Esophagus squamous epithelium (tissue), 5 donors: ENCODE measurements at regions not wholly inside any gene's neighbourhood (a gene's known extent, or its start where the extent isn't known, plus 50 kb on each side); places are given as distances from the start of the nearest gene placed in this dataset.
A peak's percentile ranks its signal among the peaks of the same experiment; 100 is the strongest.
"Not testable (repeated sequence)": the region's sequence is repeated elsewhere in the genome, so short reads cannot be mapped to it uniquely, and the experiment has no call there.

Experiments used
- DNase-seq: peaks from one replicate; lab custom pipeline; 2025; lab: John Stamatoyannopoulos, UW
- H3K27ac ChIP-seq, 4 donors: fragments of 200-600 bp; sonication (generic); one replicate each; pipeline ENCODE4 v1.5.1; 2016 to 2019; ENCODE audit warnings: mild to moderate bottlenecking in 1 of 4
- H3K27me3 ChIP-seq, 4 donors: fragments of 200-600 bp; sonication (generic); 1 replicate in 3 of 4; 2 replicates in 1 of 4; pipeline versions ENCODE4 v1.5.1 to v1.6.0; 2017 to 2021; ENCODE audit warnings: antibody characterized with exemption in 1 of 4
- H3K36me3 ChIP-seq, 3 donors: fragments of 200-600 bp; sonication (generic); one replicate each; pipeline ENCODE4 v1.5.1; 2016 to 2019
- H3K4me1 ChIP-seq, 3 donors: fragments of 200-600 bp; sonication (generic); one replicate each; pipeline ENCODE4 v1.5.1; 2017 to 2019
- H3K4me3 ChIP-seq, 4 donors: fragments of 200-600 bp; sonication (generic); 1 replicate in 3 of 4; 2 replicates in 1 of 4; pipeline ENCODE4 v1.5.1; 2016 to 2019; ENCODE audit warnings: mild to moderate bottlenecking in 2 of 4, moderate library complexity in 1 of 4
- H3K9me3 ChIP-seq, 3 donors: fragments of 200-600 bp; sonication (generic); one replicate each; pipeline ENCODE4 v1.5.1; 2016 to 2019
- CTCF ChIP-seq, 6 experiments: fragments of 450-650 bp in 4 of 6; fragments of 200-600 bp in 2 of 6; sonication (generic) in 2 of 6; IDR thresholded peaks; one replicate each; pipeline ENCODE4 v1.5.1; 2016 to 2019; ENCODE audit warnings: antibody characterized with exemption in 6 of 6, mild to moderate bottlenecking in 4 of 6, moderate library complexity in 4 of 6
- POLR2A ChIP-seq, 4 donors: fragments of 450-650 bp; IDR thresholded peaks; one replicate each; pipeline ENCODE4 v1.6.1; 2017; ENCODE audit warnings: antibody characterized with exemption in 4 of 4, mild to moderate bottlenecking in 4 of 4, moderate library complexity in 3 of 4
- WGBS, 2 donors: methylation state at CpG; one replicate each; pipeline ENCODE4 v1.1.5; 2018; 5-methylcytosine and 5-hydroxymethylcytosine counted together
- intact Hi-C: fragments of 100-400 bp; cut with DNase I; formaldehyde crosslinking; loops from one replicate; pipeline ENCODE4 v1.15.0; 2022
- donor health status: DM: yes; HTN: yes; CAD: no.

GRCh38 chr4:23967281-23967680, 77.4 kb upstream of the PPARGC1A start:
- no peaks in the 10 kb centered on the region for H3K36me3 ChIP-seq

DNA sequence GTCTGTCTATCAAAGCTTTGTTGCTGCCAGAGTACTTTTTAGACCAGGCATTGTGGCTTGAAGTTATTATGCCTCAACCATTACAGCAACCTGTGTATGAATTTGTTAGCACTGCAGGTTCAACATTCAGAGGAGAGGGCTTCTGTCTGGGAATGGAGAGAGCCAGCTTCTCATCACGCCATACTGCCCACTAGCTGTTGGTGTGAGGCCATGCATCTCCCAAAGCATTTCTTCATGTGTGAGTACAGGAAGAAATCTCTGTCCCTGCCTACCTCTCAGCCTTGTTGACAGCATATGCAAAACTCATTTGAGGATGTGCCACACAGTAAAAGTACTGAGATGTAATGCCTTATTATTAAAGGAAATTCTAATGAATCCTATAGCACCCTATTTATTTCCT, 76.9 kb upstream of the PPARGC1A start:
- TF ChIP-seq POLR2A (IDR thresholded peaks at IDR 0.05) (no peak), CTCF (IDR thresholded peaks at IDR 0.05) (peak in 2 of 6 experiments; percentile 15 to 36)
- peaks cover 0 to 3% (median 0%) of the 10 kb centered on the region in 3 donors for H3K4me1 ChIP-seq
- no peaks in the 10 kb centered on the region for H3K9me3 ChIP-seq
- H3K27ac ChIP-seq = no peak overlapping the region
- no peak overlapping the region for H3K4me3 ChIP-seq
- intact Hi-C loops = no loop called here
- WGBS, 2 donors = 67% methylated on average over 1 of the region's 1 CpG; no CpG with 5 or more reads in 1 of the 2 donors
- no peaks in the 10 kb centered on the region for H3K27me3 ChIP-seq
- no peak for DNase-seq
- H3K36me3 ChIP-seq = no peaks in the 10 kb centered on the region

More at GRCh38 chr4:23967281-23967680, 77.4 kb upstream of the PPARGC1A start:
- DNase-seq = no peak
- H3K4me1 ChIP-seq = peaks cover 0 to 3% (median 0%) of the 10 kb centered on the region in 3 donors
- H3K9me3 ChIP-seq = no peaks in the 10 kb centered on the region
- H3K27me3 ChIP-seq = no peaks in the 10 kb centered on the region
- WGBS, 2 donors = 86 to 89% methylated on average over 10 of the region's 10 CpGs
- TF ChIP-seq POLR2A (IDR thresholded peaks at IDR 0.05) = no peak
- no peak overlapping the region for H3K4me3 ChIP-seq
- no peak overlapping the region for H3K27ac ChIP-seq
- intact Hi-C loops = no loop called here

- no peaks in the 10 kb centered on the region for H3K27me3 ChIP-seq
- H3K27ac ChIP-seq = no peak overlapping the region
- no peaks in the 10 kb centered on the region for H3K9me3 ChIP-seq
- intact Hi-C loops = no loop called here
- no peak for DNase-seq
- H3K4me1 ChIP-seq = no peaks in the 10 kb centered on the region
- no peak overlapping the region for H3K4me3 ChIP-seq
- 16 to 81% methylated on average over 2 of the region's 2 CpGs for WGBS, 2 donors
- no peaks in the 10 kb centered on the region for H3K36me3 ChIP-seq
- TF ChIP-seq CTCF (IDR thresholded peaks at IDR 0.05) = no peak
- TF ChIP-seq POLR2A (IDR thresholded peaks at IDR 0.05) = no peak
Observed at GRCh38 chr4:23962462-23962861, 72.6 kb upstream of the PPARGC1A start.

DNA sequence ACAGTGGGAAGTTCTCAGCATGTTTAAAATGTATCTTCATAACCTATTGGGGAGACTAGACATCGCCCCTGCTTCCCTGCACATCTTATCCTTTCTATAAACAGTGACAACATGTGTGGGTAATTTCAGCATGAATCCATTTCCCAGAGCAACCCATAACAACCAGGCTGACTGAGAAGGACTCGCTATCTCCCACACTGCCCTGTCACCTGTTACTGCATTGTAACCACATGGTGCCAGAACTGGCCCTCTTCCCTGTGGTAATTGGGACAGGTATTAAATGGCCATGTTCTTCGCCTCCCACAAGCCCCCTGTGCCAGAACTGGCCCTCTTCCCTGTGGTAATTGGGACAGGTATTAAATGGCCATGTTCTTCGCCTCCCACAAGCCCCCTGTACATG, 71.5 kb upstream of the PPARGC1A start:
- H3K27ac ChIP-seq, DNase-seq, H3K27me3 ChIP-seq, H3K9me3 ChIP-seq, intact Hi-C loops, H3K36me3 ChIP-seq, H3K4me3 ChIP-seq, H3K4me1 ChIP-seq: not testable (repeated sequence)
- WGBS, 2 donors = 83 to 90% methylated on average over 4 of the region's 4 CpGs

DNA sequence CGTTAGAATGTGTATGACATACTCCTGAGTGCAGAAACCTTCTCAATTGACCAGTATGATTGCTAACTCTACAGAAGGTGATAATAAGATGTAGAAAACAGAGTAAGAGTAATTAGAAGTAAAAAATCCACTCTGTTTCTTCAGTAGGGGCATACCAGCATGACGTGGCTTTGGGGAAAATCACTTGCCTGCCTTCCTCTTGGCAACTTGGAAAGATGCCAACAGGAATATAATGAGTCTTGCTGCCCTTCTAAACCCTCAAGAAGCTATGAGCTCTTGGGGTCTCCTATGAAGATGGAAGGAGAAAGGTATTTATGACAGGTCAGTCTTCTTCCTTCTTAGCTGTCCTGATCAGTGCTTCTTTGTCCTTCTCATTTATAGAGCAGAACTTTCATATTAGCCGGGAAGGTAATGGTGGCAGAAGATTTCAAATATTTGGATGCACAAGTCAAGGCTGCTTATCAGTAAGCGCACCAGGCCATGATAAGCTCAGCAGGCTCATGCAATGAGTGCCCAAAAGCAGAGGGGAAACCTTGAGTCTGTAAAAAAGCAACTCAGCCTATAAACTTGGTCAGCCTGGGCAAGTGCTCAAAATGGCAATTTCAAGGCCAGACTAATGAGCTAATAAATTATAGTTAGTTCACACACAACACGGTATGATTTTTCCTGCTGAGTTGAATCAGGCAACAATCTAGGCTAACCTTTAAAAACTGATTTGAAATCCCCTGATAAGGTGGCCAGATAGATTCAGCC, 69.7 kb upstream of the PPARGC1A start:
- Histone ChIP-seq H3K4me1 (no peaks in the 10 kb centered on the region), H3K27ac (no peak overlapping the region), H3K36me3 (no peaks in the 10 kb centered on the region), H3K27me3 (no peaks in the 10 kb centered on the region), H3K9me3 (no peaks in the 10 kb centered on the region), H3K4me3 (no peak overlapping the region)
- WGBS, 2 donors = 75 to 79% methylated on average over 5 of the region's 5 CpGs
- no peak for DNase-seq
- no peak for TF ChIP-seq POLR2A (IDR thresholded peaks at IDR 0.05)
- TF ChIP-seq CTCF (IDR thresholded peaks at IDR 0.05) = no peak
- intact Hi-C loops = no loop called here

- Histone ChIP-seq H3K27ac (no peak overlapping the region), H3K36me3 (no peaks in the 10 kb centered on the region), H3K9me3 (no peaks in the 10 kb centered on the region), H3K4me3 (no peak overlapping the region), H3K4me1 (no peaks in the 10 kb centered on the region), H3K27me3 (no peaks in the 10 kb centered on the region)
- intact Hi-C loops = no loop called here
- no peak for TF ChIP-seq CTCF (IDR thresholded peaks at IDR 0.05)
- TF ChIP-seq POLR2A (IDR thresholded peaks at IDR 0.05) = no peak
- no peak for DNase-seq
- 58 to 72% methylated on average over 2 of the region's 2 CpGs for WGBS, 2 donors
Observed at GRCh38 chr4:23958749-23959148, 68.9 kb upstream of the PPARGC1A start.
